WTC11 (cell line): ENCODE measurements at regions not wholly inside any gene's neighbourhood (a gene's known extent, or its start where the extent isn't known, plus 50 kb on each side); places are given as distances from the start of the nearest gene placed in this dataset.

Experiments used
- ATAC-seq: fragments of 200-7000 bp; cut with Tn5 transposase; 2 replicates; pipeline ENCODE4 v1.10.0; 2021; ENCODE audit warnings: mild to moderate bottlenecking, moderate library complexity
- CTCF ChIA-PET: fragments of 300-600 bp; sonication (Branson Sonifier 250); formaldehyde crosslinking; loops from one replicate; lab custom pipeline; 2021; ENCODE audit warnings: antibody characterized with exemption; lab: Charles Lee
- POLR2A ChIA-PET: fragments of 350-600 bp; sonication (Branson Sonifier 250); formaldehyde crosslinking; loops from one replicate; lab custom pipeline; 2021; ENCODE audit warnings: antibody characterized with exemption; lab: Charles Lee
- DNase-seq: peaks from one replicate; pipeline ENCODE4 v3.0.0; 2021; ENCODE audit warnings: low spot score
- H3K27ac Mint-ChIP-seq: 2 replicates; pipeline ENCODE4 v1.8.0; 2021; ENCODE audit warnings: mixed read lengths
- H3K27me3 Mint-ChIP-seq: 2 replicates; pipeline ENCODE4 v1.8.0; 2021; ENCODE audit warnings: low read depth, mild to moderate bottlenecking, moderate library complexity, mixed read lengths
- H3K36me3 Mint-ChIP-seq: 2 replicates; pipeline ENCODE4 v1.8.0; 2021; ENCODE audit warnings: mixed read lengths
- H3K4me1 Mint-ChIP-seq: 2 replicates; pipeline ENCODE4 v1.8.0; 2022; ENCODE audit warnings: mixed read lengths
- H3K4me3 Mint-ChIP-seq: 2 replicates; pipeline ENCODE4 v1.8.0; 2021; ENCODE audit warnings: mild to moderate bottlenecking, moderate library complexity, mixed read lengths
- H3K9me3 Mint-ChIP-seq: 2 replicates; pipeline ENCODE4 v1.8.0; 2021; ENCODE audit warnings: mixed read lengths
- ARID4B ChIP-seq: sonication (generic); formaldehyde crosslinking; IDR thresholded peaks from 2 replicates; pipeline ENCODE4 v1.8.0; 2023; ENCODE audit warnings: missing genetic modification reagents, mild to moderate bottlenecking, borderline replicate concordance
- ATF3 ChIP-seq: sonication (generic); formaldehyde crosslinking; conservative IDR thresholded peaks from 2 replicates; pipeline ENCODE4 v1.8.1; 2022; ENCODE audit warnings: mild to moderate bottlenecking, missing genetic modification reagents
- CDX4 ChIP-seq: fragments of 250-450 bp; sonication (Bioruptor Pico); IDR thresholded peaks from 2 replicates; pipeline ENCODE4 v1.9.0; 2021; ENCODE audit warnings: moderate library complexity, mild to moderate bottlenecking, inconsistent platforms, borderline replicate concordance
- ELF4 ChIP-seq: sonication (generic); formaldehyde crosslinking; IDR thresholded peaks from 2 replicates; pipeline ENCODE4 v1.8.1; 2022; ENCODE audit warnings: low read depth, mild to moderate bottlenecking, moderate library complexity, missing genetic modification reagents
- ESRRA ChIP-seq: sonication (generic); formaldehyde crosslinking; IDR thresholded peaks from 2 replicates; pipeline ENCODE4 v1.8.1; 2022; ENCODE audit warnings: mild to moderate bottlenecking, missing genetic modification reagents, borderline replicate concordance
- GTF2I ChIP-seq: fragments of 250-450 bp; sonication (Bioruptor Pico); conservative IDR thresholded peaks from 2 replicates; pipeline ENCODE4 v1.4.0; 2021; ENCODE audit warnings: mild to moderate bottlenecking
- MXD4 ChIP-seq: fragments of 250-450 bp; sonication (Bioruptor Pico); IDR thresholded peaks from 2 replicates; pipeline ENCODE4 v1.8.0; 2021; ENCODE audit warnings: mild to moderate bottlenecking, moderate library complexity, borderline replicate concordance
- NFE2L1 ChIP-seq: sonication (generic); formaldehyde crosslinking; IDR thresholded peaks from 2 replicates; pipeline ENCODE4 v1.8.1; 2023; ENCODE audit warnings: missing genetic modification reagents
- NR2C2 ChIP-seq: sonication (generic); formaldehyde crosslinking; IDR thresholded peaks from 2 replicates; pipeline ENCODE4 v1.8.0; 2022; ENCODE audit warnings: mild to moderate bottlenecking, missing genetic modification reagents
- PRRX2 ChIP-seq: fragments of 250-450 bp; sonication (Bioruptor Pico); IDR thresholded peaks from 2 replicates; pipeline ENCODE4 v1.8.0; 2021; ENCODE audit warnings: mild to moderate bottlenecking
- SMAD3 ChIP-seq: sonication (generic); formaldehyde crosslinking; IDR thresholded peaks from 2 replicates; pipeline ENCODE4 v1.8.0; 2022; ENCODE audit warnings: missing genetic modification reagents, mild to moderate bottlenecking, borderline replicate concordance
- SP1 ChIP-seq: sonication (generic); formaldehyde crosslinking; conservative IDR thresholded peaks from 2 replicates; pipeline ENCODE4 v1.8.1; 2022; ENCODE audit warnings: missing genetic modification reagents
- TP53 ChIP-seq: sonication (generic); formaldehyde crosslinking; IDR thresholded peaks from 2 replicates; pipeline ENCODE4 v1.8.1; 2023; ENCODE audit warnings: mild to moderate bottlenecking, missing genetic modification reagents
- USF1 ChIP-seq: sonication (generic); formaldehyde crosslinking; IDR thresholded peaks from 2 replicates; pipeline ENCODE4 v1.8.0; 2022; ENCODE audit warnings: mild to moderate bottlenecking, missing genetic modification reagents
- ZBTB21 ChIP-seq: sonication (generic); formaldehyde crosslinking; IDR thresholded peaks from 2 replicates; pipeline ENCODE4 v1.8.1; 2023; ENCODE audit warnings: mild to moderate bottlenecking, missing genetic modification reagents, borderline replicate concordance
- ZBTB43 ChIP-seq: sonication (generic); formaldehyde crosslinking; IDR thresholded peaks from 2 replicates; pipeline ENCODE4 v1.8.1; 2023; ENCODE audit warnings: mild to moderate bottlenecking, missing genetic modification reagents
- ZNF219 ChIP-seq: sonication (generic); formaldehyde crosslinking; IDR thresholded peaks from 2 replicates; pipeline ENCODE4 v1.8.0; 2023; ENCODE audit warnings: missing genetic modification reagents, mild to moderate bottlenecking, borderline replicate concordance
- ZNF232 ChIP-seq: sonication (generic); formaldehyde crosslinking; IDR thresholded peaks from 2 replicates; pipeline ENCODE4 v1.8.0; 2022; ENCODE audit warnings: mild to moderate bottlenecking, missing genetic modification reagents
- ZNF263 ChIP-seq: sonication (generic); formaldehyde crosslinking; IDR thresholded peaks from 2 replicates; pipeline ENCODE4 v1.8.1; 2022; ENCODE audit warnings: low read depth, mild to moderate bottlenecking, moderate library complexity, missing genetic modification reagents
- ZNF281 ChIP-seq: sonication (generic); formaldehyde crosslinking; IDR thresholded peaks from 2 replicates; pipeline ENCODE4 v1.8.0; 2023; ENCODE audit warnings: mild to moderate bottlenecking, missing genetic modification reagents
- ZNF425 ChIP-seq: fragments of 250-450 bp; sonication (Bioruptor Pico); conservative IDR thresholded peaks from 2 replicates; pipeline ENCODE4 v1.9.0; 2021; ENCODE audit warnings: mild to moderate bottlenecking

- TF ChIP-seq ELF4 (CRISPR knock-in tag) (no peak), NFE2L1 (no peak), ESRRA (no peak), ZBTB43 (CRISPR knock-in tag) (no peak), ZNF263 (CRISPR knock-in tag) (no peak), USF1 (no peak), CDX4 (CRISPR knock-in tag) (no peak), ZNF219 (no peak), NR2C2 (CRISPR knock-in tag) (no peak), MXD4 (CRISPR knock-in tag) (no peak), GTF2I (CRISPR knock-in tag) (no peak), ZNF425 (CRISPR knock-in tag) (no peak), SP1 (CRISPR knock-in tag) (no peak), ATF3 (CRISPR knock-in tag) (no peak)
Measured at GRCh38 chr7:106471021-106471420, 186.2 kb upstream of the NAMPT start (continued).

- ChIA-PET POLR2A (no interaction called here), CTCF (interaction anchor here (1.6 kb wide), 1 partner anchor 290 kb away, joined by 4 read pairs; no protein-coding TSS in a partner anchor)
- Mint-ChIP-seq H3K27me3 (no peaks in the 10 kb centered on the region), H3K36me3 (peaks cover 3% of the 10 kb centered on the region; the same call in 1 of the 2 replicates), H3K27ac (peak overlapping the region; percentile 7; the same call in 1 of the 2 replicates), H3K4me3 (no peak overlapping the region), H3K4me1 (peaks cover 45% of the 10 kb centered on the region), H3K9me3 (peaks cover 43% of the 10 kb centered on the region)
- peak; percentile 69 for ATAC-seq
- DNase-seq, result no peak
- TF ChIP-seq ARID4B (no peak), SMAD3 (CRISPR knock-in tag) (no peak), ZNF219 (no peak), ZNF281 (CRISPR knock-in tag) (no peak), ATF3 (CRISPR knock-in tag) (no peak), PRRX2 (CRISPR knock-in tag) (no peak), ZNF425 (CRISPR knock-in tag) (no peak), ZBTB21 (no peak), TP53 (CRISPR knock-in tag) (no peak), ZNF232 (CRISPR knock-in tag) (no peak)
Measured at GRCh38 chr7:106466867-106467266, 182.1 kb upstream of the NAMPT start.
